ENCODE measurements at regions not wholly inside any gene's neighbourhood (a gene's known extent, or its start where the extent isn't known, plus 50 kb on each side); places are given as distances from the start of the nearest gene placed in this dataset.

DNA sequence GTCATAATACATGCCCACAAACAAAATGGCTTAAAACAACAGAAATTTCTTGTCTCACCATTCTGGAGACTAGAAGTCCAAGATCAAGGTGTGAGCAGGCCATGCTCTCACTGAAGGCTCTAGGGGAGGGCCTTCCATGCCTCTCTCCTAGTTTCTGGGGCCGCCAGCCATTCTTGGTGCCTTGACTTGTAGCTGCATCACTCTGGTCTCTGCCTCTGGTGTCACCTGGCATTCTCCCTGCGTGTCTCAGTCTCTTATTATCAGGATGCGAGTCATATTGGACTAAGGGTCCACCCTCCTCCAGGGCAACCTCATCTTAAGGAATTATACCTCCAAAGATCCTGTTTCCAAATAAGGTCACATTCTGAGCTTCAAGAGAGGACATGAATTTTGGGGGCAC, 76.1 kb downstream of the KCNF1 start:
- H3K23ac ChIP-seq (ENCODE audit: insufficient read length, low read depth, low read length) = no peak overlapping the region
- H3K27me3 ChIP-seq (ENCODE audit: insufficient read depth, low read length) = no peaks in the 10 kb centered on the region
- no peak overlapping the region for H4K8ac ChIP-seq (replicated peaks; ENCODE audit: insufficient read length, low read depth, low read length)
- no peak overlapping the region for H4K91ac ChIP-seq (ENCODE audit: insufficient read length, low read depth, low read length)
- WGBS (ENCODE audit: extremely low coverage, insufficient read length, low lambda C conversion rate) = no CpG with 5 or more reads among the region's 3 CpGs
- H2BK20ac ChIP-seq (ENCODE audit: low read depth, low read length, poor library complexity, severe bottlenecking) = no peak overlapping the region
- no peak overlapping the region for H2BK120ac ChIP-seq (ENCODE audit: low read depth, low read length, poor library complexity, severe bottlenecking)
- no peaks in the 10 kb centered on the region for H3K36me3 Mint-ChIP-seq (ENCODE audit: insufficient read depth in 1 of 3, low read depth in 3 of 3)
- no peak overlapping the region for H3K56ac ChIP-seq (ENCODE audit: insufficient read length, low read depth, low read length)
- H3K18ac ChIP-seq (ENCODE audit: insufficient read length, low read depth, low read length) = no peak overlapping the region
- H2BK12ac ChIP-seq (ENCODE audit: insufficient read length, low read depth, low read length) = no peak overlapping the region
- no peaks in the 10 kb centered on the region for H3K9me3 ChIP-seq (ENCODE audit: control insufficient read depth, low read depth, low read length)
- no peak overlapping the region for H2BK5ac ChIP-seq (ENCODE audit: insufficient read length, low read length)
- no peak overlapping the region for H3K27ac Mint-ChIP-seq
- no peaks in the 10 kb centered on the region for H3K9me3 Mint-ChIP-seq
- H3K9ac ChIP-seq (ENCODE audit: extremely low read depth, insufficient read length, low read length) = no peak overlapping the region
- no peak for DNase-seq
- no peaks in the 10 kb centered on the region for H3K23me2 ChIP-seq (ENCODE audit: insufficient read length, low read depth, low read length, poor library complexity, severe bottlenecking)
- H3K79me2 ChIP-seq (ENCODE audit: insufficient read depth, low read length) = no peaks in the 10 kb centered on the region
- no peak overlapping the region for H4K5ac ChIP-seq (ENCODE audit: insufficient read length, low read depth, low read length)
- H3K4me2 ChIP-seq (ENCODE audit: insufficient read depth, insufficient read length, low read length) = no peak overlapping the region
- no peak overlapping the region for H3K14ac ChIP-seq (ENCODE audit: insufficient read depth, low read length)
- H3K27ac ChIP-seq (ENCODE audit: insufficient read length, low read depth, low read length) = no peak overlapping the region
- no peak overlapping the region for H3K4me3 Mint-ChIP-seq
- H3K4me1 Mint-ChIP-seq = peaks cover 2 to 3% of the 10 kb centered on the region in 2 experiments; a peak in 1 of 4 replicates
- no peak overlapping the region for H2AK5ac ChIP-seq (ENCODE audit: insufficient read length, low read length)
- H3K4ac ChIP-seq (ENCODE audit: low read depth, low read length) = no peak overlapping the region
- no peaks in the 10 kb centered on the region for H3K4me1 ChIP-seq (ENCODE audit: insufficient read depth, low read length)
- H4K20me1 ChIP-seq (ENCODE audit: control insufficient read depth, insufficient read depth, insufficient read length) = no peaks in the 10 kb centered on the region
- no peak for TF ChIP-seq CTCF (conservative IDR thresholded peaks at IDR 0.05)
- H2BK15ac ChIP-seq (ENCODE audit: low read depth, low read length) = no peak overlapping the region
- no peak overlapping the region for H2AFZ ChIP-seq (ENCODE audit: low read length)
- peaks cover 8% of the 10 kb centered on the region for H3K27me3 Mint-ChIP-seq (ENCODE audit: low read depth)
- H3K79me1 ChIP-seq (ENCODE audit: insufficient read depth, low read depth, low read length, poor library complexity, severe bottlenecking) = no peaks in the 10 kb centered on the region
- H3T11ph ChIP-seq (ENCODE audit: low read length) = no peak overlapping the region
